ENCODE measurements at regions not wholly inside any gene's neighbourhood (a gene's known extent, or its start where the extent isn't known, plus 50 kb on each side); places are given as distances from the start of the nearest gene placed in this dataset.

DNA sequence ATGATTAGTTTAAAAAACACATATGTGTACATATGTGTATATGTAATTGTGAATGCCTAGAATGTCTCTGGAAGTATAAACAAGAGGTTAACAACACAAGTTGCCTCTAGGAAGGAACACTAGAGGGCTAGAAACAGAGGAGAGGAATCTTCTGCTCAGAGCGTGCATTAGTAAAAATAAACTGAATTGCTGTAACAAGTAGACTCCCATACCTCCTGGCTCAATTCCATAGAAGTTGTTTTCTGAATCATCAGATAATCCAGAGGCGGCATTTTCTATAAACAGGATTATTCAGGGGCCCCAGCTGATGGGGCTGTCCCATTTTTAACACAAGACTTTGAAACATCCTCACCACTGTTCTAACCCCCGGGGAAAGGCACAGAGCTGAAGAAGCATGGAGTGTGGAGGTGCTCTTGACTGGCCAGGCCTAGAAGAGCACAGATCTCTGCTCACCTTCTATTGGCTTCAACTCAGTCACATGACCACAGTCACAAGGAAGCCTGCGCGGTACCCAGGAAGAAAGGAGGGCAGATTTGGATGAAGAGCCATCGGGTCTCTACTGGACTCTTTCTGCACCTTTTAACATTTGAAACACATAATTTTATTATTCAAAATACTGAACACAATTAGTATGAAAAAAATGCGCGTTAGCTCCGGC, 145.7 kb downstream of the TLE3 start:
- TF ChIP-seq CTCF (conservative IDR thresholded peaks at IDR 0.05): no peak
- no peak for DNase-seq (ENCODE audit: low read depth, low spot score)
- Mint-ChIP-seq H3K27ac (ENCODE audit: unreplicated experiment) (no peak overlapping the region), H3K9me3 (no peaks in the 10 kb centered on the region), H3K4me3 (no peak overlapping the region), H3K36me3 (ENCODE audit: low read depth) (no peaks in the 10 kb centered on the region), H3K27me3 (ENCODE audit: low read depth) (no peaks in the 10 kb centered on the region), H3K4me1 (peaks cover 8% of the 10 kb centered on the region)

DNA sequence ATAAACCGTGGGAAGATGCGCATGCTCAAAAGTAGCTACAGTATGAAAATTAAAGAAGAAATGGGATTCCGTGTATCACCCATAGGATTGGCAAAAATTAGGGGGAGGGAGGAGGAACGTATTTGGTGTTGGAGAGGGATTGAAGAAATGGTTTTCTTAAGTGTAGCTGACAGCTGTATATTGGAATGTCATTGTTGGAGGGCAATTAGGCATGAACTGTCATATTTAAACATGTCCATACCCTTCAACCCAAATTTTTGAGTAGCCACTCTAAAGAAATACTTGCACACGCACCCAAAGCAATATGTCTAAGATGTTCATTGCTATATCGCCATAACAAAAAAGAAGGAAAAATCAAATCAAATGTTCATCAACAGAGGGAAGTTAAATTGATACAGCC, 144.7 kb downstream of the TLE3 start:
- Mint-ChIP-seq H3K4me3 (no peak overlapping the region), H3K4me1 (peaks cover 8% of the 10 kb centered on the region), H3K27ac (ENCODE audit: unreplicated experiment) (no peak overlapping the region), H3K27me3 (ENCODE audit: low read depth) (no peaks in the 10 kb centered on the region), H3K9me3 (no peaks in the 10 kb centered on the region), H3K36me3 (ENCODE audit: low read depth) (no peaks in the 10 kb centered on the region)
- TF ChIP-seq CTCF (conservative IDR thresholded peaks at IDR 0.05): no peak
- DNase-seq (ENCODE audit: low read depth, low spot score): no peak

GRCh38 chr15:69953816-69954215, 143.9 kb downstream of the TLE3 start:
- no peak for DNase-seq (ENCODE audit: low read depth, low spot score)
- Mint-ChIP-seq H3K27ac (ENCODE audit: unreplicated experiment) (no peak overlapping the region), H3K27me3 (ENCODE audit: low read depth) (no peaks in the 10 kb centered on the region), H3K4me3 (no peak overlapping the region), H3K9me3 (no peaks in the 10 kb centered on the region), H3K4me1 (peaks cover 8% of the 10 kb centered on the region), H3K36me3 (ENCODE audit: low read depth) (no peaks in the 10 kb centered on the region)
- TF ChIP-seq CTCF (conservative IDR thresholded peaks at IDR 0.05): no peak

- no peak for TF ChIP-seq CTCF (conservative IDR thresholded peaks at IDR 0.05)
- Mint-ChIP-seq H3K27ac (ENCODE audit: unreplicated experiment) (no peak overlapping the region), H3K27me3 (ENCODE audit: low read depth) (no peaks in the 10 kb centered on the region), H3K4me3 (no peak overlapping the region), H3K9me3 (no peaks in the 10 kb centered on the region), H3K4me1 (peaks cover 8% of the 10 kb centered on the region), H3K36me3 (ENCODE audit: low read depth) (no peaks in the 10 kb centered on the region)
- DNase-seq (ENCODE audit: low read depth, low spot score): no peak
These were observed 143.1 kb downstream of the TLE3 start for GRCh38 chr15:69954666-69955065.

DNA sequence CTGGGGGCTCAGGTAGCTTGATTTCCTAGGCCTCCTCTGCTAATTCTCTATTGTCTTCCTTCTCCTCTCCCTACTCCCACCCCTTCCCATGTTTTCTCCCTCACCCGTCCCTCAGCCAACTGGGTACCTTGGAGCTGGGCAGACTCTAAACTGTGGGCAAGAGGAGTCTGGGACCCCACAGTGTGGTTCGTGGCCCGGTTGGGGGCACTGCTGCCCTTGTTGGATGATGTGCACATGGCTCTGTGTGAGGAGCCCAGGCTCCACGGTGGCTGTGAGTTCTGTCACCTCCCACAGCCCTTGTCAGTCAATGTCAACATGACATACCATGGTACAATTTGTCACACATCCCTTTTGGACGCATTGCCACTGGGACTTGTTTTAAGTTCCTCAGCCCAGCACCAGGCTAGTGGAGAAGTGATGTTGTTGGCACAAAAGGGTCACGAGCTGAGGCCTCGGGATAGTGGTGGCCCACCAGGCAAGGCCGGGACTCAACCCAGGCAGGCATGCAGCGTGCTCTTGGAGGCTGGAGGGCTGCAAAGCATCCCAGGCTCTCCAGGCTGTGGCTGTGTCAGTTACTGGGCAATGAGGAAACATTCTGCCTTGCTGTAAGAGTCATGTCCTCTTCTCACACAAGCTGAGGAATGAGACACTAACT, 142.3 kb downstream of the TLE3 start:
- H3K27me3 Mint-ChIP-seq (ENCODE audit: low read depth): no peaks in the 10 kb centered on the region
- no peak for TF ChIP-seq CTCF (conservative IDR thresholded peaks at IDR 0.05)
- no peaks in the 10 kb centered on the region for H3K9me3 Mint-ChIP-seq
- H3K4me1 Mint-ChIP-seq: peaks cover 8% of the 10 kb centered on the region
- no peaks in the 10 kb centered on the region for H3K36me3 Mint-ChIP-seq (ENCODE audit: low read depth)
- H3K4me3 Mint-ChIP-seq: no peak overlapping the region
- H3K27ac Mint-ChIP-seq (ENCODE audit: unreplicated experiment): peak overlapping the region; percentile 3
- no peak for DNase-seq (ENCODE audit: low read depth, low spot score)
